Lung (tissue), 11 donors: ENCODE measurements at regions not wholly inside any gene's neighbourhood (a gene's known extent, or its start where the extent isn't known, plus 50 kb on each side); places are given as distances from the start of the nearest gene placed in this dataset.
A peak's percentile ranks its signal among the peaks of the same experiment; 100 is the strongest.

Source experiments
- ATAC-seq: fragments of 200-7000 bp; cut with Tn5 transposase; one replicate; pipeline ENCODE4 v1.9.1; 2020; ENCODE audit warnings: moderate number of reproducible peaks; ENCODE audit not compliant: insufficient read depth, low FRiP score
- DNase-seq, 3 donors: peaks; one replicate each; pipeline ENCODE4 v3.0.0-alpha.2; 2013 to 2017
- H3K27ac ChIP-seq, 2 donors: one replicate each; pipeline ENCODE4 v1.5.1; 2013; ENCODE audit warnings: mild to moderate bottlenecking in 2 of 2, moderate library complexity in 2 of 2, control low read depth in 1 of 2, inconsistent platforms in 1 of 2, low read depth in 1 of 2, low read length in 1 of 2
- H3K27me3 ChIP-seq, 3 donors: one replicate each; pipeline ENCODE4 v1.5.1; 2013; ENCODE audit warnings: low read length in 2 of 3; ENCODE audit not compliant: control insufficient read depth in 3 of 3, insufficient read depth in 3 of 3
- H3K36me3 ChIP-seq, 4 donors: one replicate each; pipeline ENCODE4 v1.5.1; 2013; ENCODE audit warnings: low read length in 4 of 4, mild to moderate bottlenecking in 1 of 4, moderate library complexity in 1 of 4; ENCODE audit not compliant: control insufficient read depth in 4 of 4, insufficient read depth in 4 of 4
- H3K4me1 ChIP-seq, 5 donors: one replicate each; pipeline ENCODE4 v1.5.1; 2013; ENCODE audit warnings: low read length in 5 of 5, mild to moderate bottlenecking in 2 of 5, moderate library complexity in 1 of 5; ENCODE audit not compliant: control insufficient read depth in 5 of 5, insufficient read depth in 5 of 5
- H3K4me3 ChIP-seq: one replicate; pipeline ENCODE4 v1.5.1; 2013; ENCODE audit warnings: mild to moderate bottlenecking, control low read depth, moderate library complexity
- H3K9ac ChIP-seq, 2 donors: one replicate each; pipeline ENCODE4 v1.5.1; 2013; ENCODE audit warnings: low read length in 2 of 2, control low read depth in 1 of 2; ENCODE audit not compliant: insufficient read depth in 1 of 2
- H3K9me3 ChIP-seq, 4 donors: one replicate each; pipeline ENCODE4 v1.5.1; 2013; ENCODE audit warnings: low read length in 3 of 4, mild to moderate bottlenecking in 1 of 4, moderate library complexity in 1 of 4; ENCODE audit not compliant: control insufficient read depth in 4 of 4, insufficient read depth in 3 of 4
- CTCF ChIP-seq: IDR thresholded peaks from 2 replicates; pipeline ENCODE4 v1.5.1; 2012; ENCODE audit warnings: mild to moderate bottlenecking; ENCODE audit errors: control extremely low read depth, extremely low read depth
- WGBS, 2 donors: extraction: QIAGEN DNeasy Blood & Tissue Kit; methylation state at CpG; one replicate each; pipeline ENCODE4 v1.1.7; 2013; 5-methylcytosine and 5-hydroxymethylcytosine counted together
- donor health status: control.
- donor health status: control.
- donor health status: Bipolar disorder and iron deficiency.
- donor health status: healthy.
- donor health status: DM: yes; HTN: yes; CAD: no.

- no peak for ATAC-seq
- no peaks in the 10 kb centered on the region for H3K9me3 ChIP-seq
- no peak for DNase-seq
- no peak overlapping the region for H3K9ac ChIP-seq
- H3K27me3 ChIP-seq: no peaks in the 10 kb centered on the region
- H3K27ac ChIP-seq: no peak overlapping the region
- no peak for TF ChIP-seq CTCF
- no peaks in the 10 kb centered on the region for H3K36me3 ChIP-seq
- H3K4me3 ChIP-seq: no peak overlapping the region
- 95 to 100% methylated on average over 1 of the region's 1 CpG for WGBS, 2 donors
- H3K4me1 ChIP-seq: peaks cover 0 to 15% (median 0%) of the 10 kb centered on the region in 5 donors
Observed at GRCh38 chr4:81319657-81320056, 104.6 kb upstream of the PRKG2 start.

- Histone ChIP-seq H3K4me1 (peaks cover 0 to 19% (median 0%) of the 10 kb centered on the region in 5 donors), H3K27ac (no peak overlapping the region), H3K27me3 (no peaks in the 10 kb centered on the region), H3K36me3 (no peaks in the 10 kb centered on the region), H3K9me3 (no peaks in the 10 kb centered on the region), H3K4me3 (no peak overlapping the region), H3K9ac (peak overlapping the region in 1 of 2 donors; percentile 30)
- peak; percentile 68 to 94 (median 89) for DNase-seq
- TF ChIP-seq CTCF: no peak
- ATAC-seq: no peak
- WGBS, 2 donors: 38 to 43% methylated on average over 3 of the region's 3 CpGs
Observed at GRCh38 chr4:81314897-81315470, 100.0 kb upstream of the PRKG2 start.

GRCh38 chr4:81314196-81314896 lies 99.3 kb upstream of the PRKG2 start:
- no peak overlapping the region for H3K4me3 ChIP-seq
- peak overlapping the region in 1 of 2 donors; percentile 30 for H3K9ac ChIP-seq
- no peak overlapping the region for H3K27ac ChIP-seq
- H3K4me1 ChIP-seq: peaks cover 0 to 19% (median 0%) of the 10 kb centered on the region in 5 donors
- 46 to 48% methylated on average over 6 of the region's 6 CpGs for WGBS, 2 donors
- ATAC-seq (no peak), DNase-seq (peak; percentile 97 to 99 (median 99))
- no peak for TF ChIP-seq CTCF
- no peaks in the 10 kb centered on the region for H3K27me3 ChIP-seq
- H3K9me3 ChIP-seq: no peaks in the 10 kb centered on the region
- no peaks in the 10 kb centered on the region for H3K36me3 ChIP-seq
